SK-N-SH (cell line): ENCODE measurements at regions not wholly inside any gene's neighbourhood (a gene's known extent, or its start where the extent isn't known, plus 50 kb on each side); places are given as distances from the start of the nearest gene placed in this dataset.
"Not testable (repeated sequence)": the region's sequence is repeated elsewhere in the genome, so short reads cannot be mapped to it uniquely, and the experiment has no call there.

Experiments
- EP300 ChIP-seq, 2 experiments: IDR thresholded peaks; 2 replicates each; pipeline versions ENCODE4 v1.4.0 to v1.6.1; 2012; ENCODE audit warnings: borderline replicate concordance in 1 of 2, low read depth in 1 of 2, low read length in 1 of 2
- EZH2phosphoT487 ChIP-seq: fragments of 200-600 bp; sonication (generic); IDR thresholded peaks from 2 replicates; pipeline ENCODE4 v1.6.1; 2017; ENCODE audit warnings: low read depth, mixed run types, mild to moderate bottlenecking, antibody characterized with exemption, moderate library complexity, borderline replicate concordance
- FOSL2 ChIP-seq: IDR thresholded peaks from 2 replicates; pipeline ENCODE4 v1.4.0; 2012; ENCODE audit warnings: low read depth, mild to moderate bottlenecking, moderate library complexity, borderline replicate concordance
- FOXJ3 ChIP-seq: sonication (generic); formaldehyde crosslinking; IDR thresholded peaks from 2 replicates; pipeline ENCODE4 v1.5.1; 2020; ENCODE audit warnings: mild to moderate bottlenecking, missing genetic modification reagents
- FOXM1 ChIP-seq: IDR thresholded peaks from 2 replicates; pipeline ENCODE4 v1.4.0; 2012; ENCODE audit warnings: low read depth, mild to moderate bottlenecking
- NRF1 ChIP-seq: IDR thresholded peaks from 2 replicates; pipeline ENCODE4 v1.6.1; 2012; ENCODE audit warnings: low read depth, mild to moderate bottlenecking, low read length
- POLR2AphosphoS5 ChIP-seq: IDR thresholded peaks from 2 replicates; pipeline ENCODE4 v1.6.1; 2012; ENCODE audit warnings: low read depth, low read length
- RAD21 ChIP-seq: IDR thresholded peaks from 2 replicates; pipeline ENCODE4 v1.6.1; 2012; ENCODE audit warnings: mild to moderate bottlenecking, low read length
- RCOR1 ChIP-seq: fragments of 150-350 bp; IDR thresholded peaks from 2 replicates; pipeline ENCODE4 v1.6.1; 2017; ENCODE audit warnings: antibody characterized with exemption, low read length
- TF ChIP-seq, protein P1 (sequence below): fragments of 200-600 bp; sonication (generic); IDR thresholded peaks from 2 replicates; pipeline ENCODE4 v1.6.1; 2017; ENCODE audit warnings: antibody characterized with exemption, mild to moderate bottlenecking, moderate library complexity
- TF ChIP-seq, protein P2 (sequence below): IDR thresholded peaks from 2 replicates; pipeline ENCODE4 v1.4.0; 2012; ENCODE audit warnings: low read depth
- TF ChIP-seq, protein P3 (sequence below): fragments of 150-350 bp; IDR thresholded peaks from 2 replicates; pipeline ENCODE4 v1.6.1; 2017; ENCODE audit warnings: antibody characterized with exemption, low read length, low read depth, borderline replicate concordance
- TF ChIP-seq, protein P4 (sequence below): IDR thresholded peaks from 2 replicates; pipeline ENCODE4 v1.4.0; 2012; ENCODE audit warnings: low read depth, borderline replicate concordance

DNA sequence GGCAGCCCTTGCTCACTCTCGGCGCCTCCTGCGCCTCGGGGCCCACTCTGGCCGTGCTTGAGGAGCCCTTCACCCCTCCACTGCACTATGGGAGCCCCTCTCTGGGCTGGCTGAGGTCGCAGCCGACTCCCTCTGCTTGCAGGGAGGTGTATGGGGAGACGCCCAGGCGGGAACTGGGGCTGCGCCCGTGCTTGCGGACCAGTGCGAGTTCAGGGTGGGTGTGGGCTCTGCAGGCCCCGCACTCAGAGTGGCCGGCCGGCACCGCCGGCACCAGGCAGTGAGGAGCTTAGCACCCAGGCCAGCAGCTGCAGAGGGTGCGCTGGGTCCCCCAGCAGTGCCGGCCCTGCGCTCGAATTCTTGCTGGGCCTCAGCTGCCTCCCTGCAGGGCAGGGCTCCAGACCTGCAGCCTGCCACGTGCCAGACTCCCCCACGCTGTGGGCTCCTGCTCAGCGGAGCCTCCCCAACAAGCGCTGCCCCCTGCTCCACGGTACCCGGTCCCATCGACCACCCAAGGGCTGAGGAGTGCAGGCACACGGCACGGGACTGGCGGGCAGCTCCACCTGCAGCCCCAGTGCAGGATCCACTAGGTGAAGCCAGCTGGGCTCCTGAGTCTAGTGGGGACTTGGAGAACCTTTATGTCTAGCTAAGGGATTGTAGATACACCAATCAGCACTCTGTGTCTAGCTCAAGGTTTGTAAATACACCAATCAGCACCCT, 54.0 kb upstream of the WWC2 start:
- not testable (repeated sequence) for TF ChIP-seq POLR2AphosphoS5; FOXJ3; EP300 (IDR thresholded peaks at IDR 0.05; ENCODE audit: borderline replicate concordance in 1 of 2, low read depth in 1 of 2, low read length in 1 of 2); EZH2phosphoT487; FOXM1; FOSL2; RAD21; RCOR1; NRF1
- TF ChIP-seq, protein P1, sequence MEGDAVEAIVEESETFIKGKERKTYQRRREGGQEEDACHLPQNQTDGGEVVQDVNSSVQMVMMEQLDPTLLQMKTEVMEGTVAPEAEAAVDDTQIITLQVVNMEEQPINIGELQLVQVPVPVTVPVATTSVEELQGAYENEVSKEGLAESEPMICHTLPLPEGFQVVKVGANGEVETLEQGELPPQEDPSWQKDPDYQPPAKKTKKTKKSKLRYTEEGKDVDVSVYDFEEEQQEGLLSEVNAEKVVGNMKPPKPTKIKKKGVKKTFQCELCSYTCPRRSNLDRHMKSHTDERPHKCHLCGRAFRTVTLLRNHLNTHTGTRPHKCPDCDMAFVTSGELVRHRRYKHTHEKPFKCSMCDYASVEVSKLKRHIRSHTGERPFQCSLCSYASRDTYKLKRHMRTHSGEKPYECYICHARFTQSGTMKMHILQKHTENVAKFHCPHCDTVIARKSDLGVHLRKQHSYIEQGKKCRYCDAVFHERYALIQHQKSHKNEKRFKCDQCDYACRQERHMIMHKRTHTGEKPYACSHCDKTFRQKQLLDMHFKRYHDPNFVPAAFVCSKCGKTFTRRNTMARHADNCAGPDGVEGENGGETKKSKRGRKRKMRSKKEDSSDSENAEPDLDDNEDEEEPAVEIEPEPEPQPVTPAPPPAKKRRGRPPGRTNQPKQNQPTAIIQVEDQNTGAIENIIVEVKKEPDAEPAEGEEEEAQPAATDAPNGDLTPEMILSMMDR, result not testable (repeated sequence)
- TF ChIP-seq, protein P2, sequence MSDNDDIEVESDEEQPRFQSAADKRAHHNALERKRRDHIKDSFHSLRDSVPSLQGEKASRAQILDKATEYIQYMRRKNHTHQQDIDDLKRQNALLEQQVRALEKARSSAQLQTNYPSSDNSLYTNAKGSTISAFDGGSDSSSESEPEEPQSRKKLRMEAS, result not testable (repeated sequence)
- TF ChIP-seq, protein P3, sequence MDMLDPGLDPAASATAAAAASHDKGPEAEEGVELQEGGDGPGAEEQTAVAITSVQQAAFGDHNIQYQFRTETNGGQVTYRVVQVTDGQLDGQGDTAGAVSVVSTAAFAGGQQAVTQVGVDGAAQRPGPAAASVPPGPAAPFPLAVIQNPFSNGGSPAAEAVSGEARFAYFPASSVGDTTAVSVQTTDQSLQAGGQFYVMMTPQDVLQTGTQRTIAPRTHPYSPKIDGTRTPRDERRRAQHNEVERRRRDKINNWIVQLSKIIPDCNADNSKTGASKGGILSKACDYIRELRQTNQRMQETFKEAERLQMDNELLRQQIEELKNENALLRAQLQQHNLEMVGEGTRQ, result not testable (repeated sequence)
- TF ChIP-seq, protein P4, sequence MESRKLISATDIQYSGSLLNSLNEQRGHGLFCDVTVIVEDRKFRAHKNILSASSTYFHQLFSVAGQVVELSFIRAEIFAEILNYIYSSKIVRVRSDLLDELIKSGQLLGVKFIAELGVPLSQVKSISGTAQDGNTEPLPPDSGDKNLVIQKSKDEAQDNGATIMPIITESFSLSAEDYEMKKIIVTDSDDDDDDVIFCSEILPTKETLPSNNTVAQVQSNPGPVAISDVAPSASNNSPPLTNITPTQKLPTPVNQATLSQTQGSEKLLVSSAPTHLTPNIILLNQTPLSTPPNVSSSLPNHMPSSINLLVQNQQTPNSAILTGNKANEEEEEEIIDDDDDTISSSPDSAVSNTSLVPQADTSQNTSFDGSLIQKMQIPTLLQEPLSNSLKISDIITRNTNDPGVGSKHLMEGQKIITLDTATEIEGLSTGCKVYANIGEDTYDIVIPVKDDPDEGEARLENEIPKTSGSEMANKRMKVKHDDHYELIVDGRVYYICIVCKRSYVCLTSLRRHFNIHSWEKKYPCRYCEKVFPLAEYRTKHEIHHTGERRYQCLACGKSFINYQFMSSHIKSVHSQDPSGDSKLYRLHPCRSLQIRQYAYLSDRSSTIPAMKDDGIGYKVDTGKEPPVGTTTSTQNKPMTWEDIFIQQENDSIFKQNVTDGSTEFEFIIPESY, result not testable (repeated sequence)
